NCI-H2081 (cell line): ENCODE measurements at regions not wholly inside any gene's neighbourhood (a gene's known extent, or its start where the extent isn't known, plus 50 kb on each side); places are given as distances from the start of the nearest gene placed in this dataset.
"Not testable (repeated sequence)": the region's sequence is repeated elsewhere in the genome, so short reads cannot be mapped to it uniquely, and the experiment has no call there.

Experiments
- DNase-seq, 2 experiments: peaks; one replicate each; lab custom pipeline; 2025; lab: John Stamatoyannopoulos, UW

GRCh38 chr18:25490316-25490715 lies 138.3 kb upstream of the ZNF521 start:
- no peak for DNase-seq

- no peak for DNase-seq
Observed at GRCh38 chr18:25473008-25473407, 121.0 kb upstream of the ZNF521 start.

- DNase-seq = not testable (repeated sequence)
Observed at GRCh38 chr18:25470756-25471524, 119.0 kb upstream of the ZNF521 start.

- no peak for DNase-seq
Observed at GRCh38 chr18:25470062-25470461, 118.1 kb upstream of the ZNF521 start.

- DNase-seq = no peak
Observed at GRCh38 chr18:25469489-25469888, 117.5 kb upstream of the ZNF521 start.

GRCh38 chr18:25467226-25467987 lies 115.4 kb upstream of the ZNF521 start:
- DNase-seq = no peak

GRCh38 chr18:25465152-25465732 lies 113.3 kb upstream of the ZNF521 start:
- DNase-seq = no peak

GRCh38 chr18:25464227-25464626 lies 112.3 kb upstream of the ZNF521 start:
- DNase-seq = no peak

- no peak for DNase-seq
Observed at GRCh38 chr18:25463726-25464125, 111.8 kb upstream of the ZNF521 start.

GRCh38 chr18:25459814-25460213 lies 107.8 kb upstream of the ZNF521 start:
- no peak for DNase-seq

- no peak for DNase-seq
Observed at GRCh38 chr18:25457601-25458000, 105.6 kb upstream of the ZNF521 start.

GRCh38 chr18:25457126-25457525 lies 105.2 kb upstream of the ZNF521 start:
- DNase-seq = no peak

- no peak for DNase-seq
Observed at GRCh38 chr18:25456334-25457010, 104.5 kb upstream of the ZNF521 start.

GRCh38 chr18:25455646-25456045 lies 103.7 kb upstream of the ZNF521 start:
- no peak for DNase-seq

- no peak for DNase-seq
Observed at GRCh38 chr18:25455159-25455558, 103.2 kb upstream of the ZNF521 start.

- no peak for DNase-seq
Observed at GRCh38 chr18:25454730-25455129, 102.8 kb upstream of the ZNF521 start.

- DNase-seq = no peak
Observed at GRCh38 chr18:25454270-25454659, 102.3 kb upstream of the ZNF521 start.

- DNase-seq = no peak
Observed at GRCh38 chr18:25453556-25454269, 101.7 kb upstream of the ZNF521 start.

GRCh38 chr18:25451077-25451658 lies 99.2 kb upstream of the ZNF521 start:
- DNase-seq = no peak

- DNase-seq = no peak
Observed at GRCh38 chr18:25449046-25449445, 97.1 kb upstream of the ZNF521 start.

GRCh38 chr18:25446972-25447371 lies 95.0 kb upstream of the ZNF521 start:
- no peak for DNase-seq
